RWPE2 (cell line): ENCODE measurements at regions not wholly inside any gene's neighbourhood (a gene's known extent, or its start where the extent isn't known, plus 50 kb on each side); places are given as distances from the start of the nearest gene placed in this dataset.
"Not testable (repeated sequence)": the region's sequence is repeated elsewhere in the genome, so short reads cannot be mapped to it uniquely, and the experiment has no call there.

Experiments used
- ATAC-seq: fragments of 200-7000 bp; cut with Tn5 transposase; 3 replicates; pipeline ENCODE4 v1.9.1; 2021; ENCODE audit warnings: low read depth
- DNase-seq: peaks from one replicate; pipeline ENCODE4 v3.0.0-alpha.2; 2020; ENCODE audit warnings: low spot score
- H3K27ac ChIP-seq: fragments of 450-650 bp; 2 replicates; pipeline ENCODE4 v1.5.1; 2017; ENCODE audit warnings: mild to moderate bottlenecking; ENCODE audit not compliant: poor library complexity, severe bottlenecking
- H3K27me3 ChIP-seq: fragments of 250-450 bp; sonication (Bioruptor Pico); 2 replicates; pipeline ENCODE4 v1.5.1; 2021; ENCODE audit warnings: mild to moderate bottlenecking, moderate library complexity; ENCODE audit not compliant: insufficient read depth, poor library complexity, severe bottlenecking
- H3K36me3 ChIP-seq: fragments of 250-450 bp; sonication (Bioruptor Pico); 2 replicates; pipeline ENCODE4 v1.5.1; 2020; ENCODE audit warnings: low read depth, mild to moderate bottlenecking, moderate library complexity
- H3K4me1 ChIP-seq: fragments of 250-450 bp; sonication (Bioruptor Pico); 2 replicates; pipeline ENCODE4 v1.5.1; 2021; ENCODE audit warnings: mild to moderate bottlenecking, moderate library complexity; ENCODE audit not compliant: insufficient read depth, poor library complexity, severe bottlenecking
- H3K4me3 ChIP-seq: fragments of 250-450 bp; sonication (Bioruptor Pico); 2 replicates; pipeline ENCODE4 v1.5.1; 2021; ENCODE audit warnings: mild to moderate bottlenecking, moderate library complexity; ENCODE audit not compliant: severe bottlenecking
- H3K9me3 ChIP-seq: fragments of 250-450 bp; sonication (Bioruptor Pico); 2 replicates; pipeline ENCODE4 v1.5.1; 2021; ENCODE audit warnings: mild to moderate bottlenecking, moderate library complexity; ENCODE audit not compliant: severe bottlenecking
- CTCF ChIP-seq: fragments of 450-650 bp; IDR thresholded peaks from one replicate; pipeline ENCODE4 v1.5.1; 2017; ENCODE audit warnings: mild to moderate bottlenecking, moderate library complexity; ENCODE audit not compliant: poor library complexity, severe bottlenecking

- Histone ChIP-seq H3K9me3 (no peaks in the 10 kb centered on the region), H3K27ac (peak overlapping the region; percentile 79), H3K36me3 (no peaks in the 10 kb centered on the region), H3K4me1 (peaks cover 13% of the 10 kb centered on the region), H3K4me3 (no peak overlapping the region), H3K27me3 (no peaks in the 10 kb centered on the region)
- TF ChIP-seq CTCF = no peak
- no peak for DNase-seq
- ATAC-seq = no peak
Measured at GRCh38 chr6:106857771-106858652, 116.5 kb downstream of the CD24 start.

- not testable (repeated sequence) for H3K4me3 ChIP-seq, ATAC-seq, H3K9me3 ChIP-seq, H3K36me3 ChIP-seq, H3K27me3 ChIP-seq, DNase-seq
- H3K4me1 ChIP-seq = peaks cover 13% of the 10 kb centered on the region
- peak overlapping the region; percentile 79 for H3K27ac ChIP-seq
Measured at GRCh38 chr6:106857310-106857709, 117.2 kb downstream of the CD24 start.

- Histone ChIP-seq H3K9me3 (no peaks in the 10 kb centered on the region), H3K4me1 (peaks cover 13% of the 10 kb centered on the region), H3K27me3 (no peaks in the 10 kb centered on the region), H3K27ac (no peak overlapping the region), H3K36me3 (no peaks in the 10 kb centered on the region), H3K4me3 (no peak overlapping the region)
- TF ChIP-seq CTCF = no peak
- DNase-seq (no peak), ATAC-seq (no peak)
Measured at GRCh38 chr6:106856227-106856874, 118.2 kb downstream of the CD24 start.

- Histone ChIP-seq H3K4me3 (no peak overlapping the region), H3K27me3 (no peaks in the 10 kb centered on the region), H3K27ac (no peak overlapping the region), H3K9me3 (no peaks in the 10 kb centered on the region), H3K36me3 (no peaks in the 10 kb centered on the region), H3K4me1 (peaks cover 13% of the 10 kb centered on the region)
- no peak for ATAC-seq
- no peak for TF ChIP-seq CTCF
- no peak for DNase-seq
Measured at GRCh38 chr6:106855117-106855516, 119.4 kb downstream of the CD24 start.

GRCh38 chr6:106849676-106850332, 124.7 kb downstream of the CD24 start:
- Histone ChIP-seq H3K27me3 (no peaks in the 10 kb centered on the region), H3K27ac (no peak overlapping the region), H3K4me3 (no peak overlapping the region), H3K36me3 (no peaks in the 10 kb centered on the region), H3K4me1 (no peaks in the 10 kb centered on the region), H3K9me3 (no peaks in the 10 kb centered on the region)
- no peak for DNase-seq
- no peak for TF ChIP-seq CTCF
- no peak for ATAC-seq
